ENCODE measurements at regions not wholly inside any gene's neighbourhood (a gene's known extent, or its start where the extent isn't known, plus 50 kb on each side); places are given as distances from the start of the nearest gene placed in this dataset.
"Not testable (repeated sequence)": the region's sequence is repeated elsewhere in the genome, so short reads cannot be mapped to it uniquely, and the experiment has no call there.

DNA sequence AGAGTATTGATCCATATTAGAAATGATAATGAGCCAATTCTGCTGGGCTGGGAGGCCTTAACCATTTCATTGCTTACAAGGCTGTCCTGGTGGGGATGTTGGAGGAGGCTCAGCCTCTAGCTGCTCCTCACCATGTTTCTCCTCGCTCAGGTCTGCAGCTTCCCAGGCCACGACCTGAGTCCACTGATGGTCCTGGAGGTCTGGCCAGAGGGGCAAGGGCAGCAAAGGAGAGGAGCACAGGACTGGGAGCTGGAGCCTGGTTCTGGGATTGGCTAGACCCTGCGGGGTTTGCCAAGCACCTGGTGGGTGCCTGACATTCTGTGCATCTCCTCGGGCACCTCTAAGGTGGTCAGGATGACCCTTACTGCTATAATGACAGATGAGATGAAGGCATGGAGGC, 92.6 kb downstream of the KIF26A start:
- no peaks in the 10 kb centered on the region for H3K27me3 ChIP-seq
- no peaks in the 10 kb centered on the region for H3K4me1 ChIP-seq
- H3K4me3 ChIP-seq (replicated peaks in 1 of 3) = no peak overlapping the region
- TF ChIP-seq POLR2A (IDR thresholded peaks at IDR 0.05) = no peak
- TF ChIP-seq, protein P1, sequence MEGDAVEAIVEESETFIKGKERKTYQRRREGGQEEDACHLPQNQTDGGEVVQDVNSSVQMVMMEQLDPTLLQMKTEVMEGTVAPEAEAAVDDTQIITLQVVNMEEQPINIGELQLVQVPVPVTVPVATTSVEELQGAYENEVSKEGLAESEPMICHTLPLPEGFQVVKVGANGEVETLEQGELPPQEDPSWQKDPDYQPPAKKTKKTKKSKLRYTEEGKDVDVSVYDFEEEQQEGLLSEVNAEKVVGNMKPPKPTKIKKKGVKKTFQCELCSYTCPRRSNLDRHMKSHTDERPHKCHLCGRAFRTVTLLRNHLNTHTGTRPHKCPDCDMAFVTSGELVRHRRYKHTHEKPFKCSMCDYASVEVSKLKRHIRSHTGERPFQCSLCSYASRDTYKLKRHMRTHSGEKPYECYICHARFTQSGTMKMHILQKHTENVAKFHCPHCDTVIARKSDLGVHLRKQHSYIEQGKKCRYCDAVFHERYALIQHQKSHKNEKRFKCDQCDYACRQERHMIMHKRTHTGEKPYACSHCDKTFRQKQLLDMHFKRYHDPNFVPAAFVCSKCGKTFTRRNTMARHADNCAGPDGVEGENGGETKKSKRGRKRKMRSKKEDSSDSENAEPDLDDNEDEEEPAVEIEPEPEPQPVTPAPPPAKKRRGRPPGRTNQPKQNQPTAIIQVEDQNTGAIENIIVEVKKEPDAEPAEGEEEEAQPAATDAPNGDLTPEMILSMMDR (IDR thresholded peaks at IDR 0.05) = no peak
- H3K27ac ChIP-seq = no peak overlapping the region
- no peaks in the 10 kb centered on the region for H3K36me3 ChIP-seq
- intact Hi-C loops (cut with DNase I) = no loop called here
- no peaks in the 10 kb centered on the region for H3K9me3 ChIP-seq
- no peak for DNase-seq
- WGBS, 2 donors = 56 to 90% methylated on average over 3 to 4 of the region's 4 CpGs

DNA sequence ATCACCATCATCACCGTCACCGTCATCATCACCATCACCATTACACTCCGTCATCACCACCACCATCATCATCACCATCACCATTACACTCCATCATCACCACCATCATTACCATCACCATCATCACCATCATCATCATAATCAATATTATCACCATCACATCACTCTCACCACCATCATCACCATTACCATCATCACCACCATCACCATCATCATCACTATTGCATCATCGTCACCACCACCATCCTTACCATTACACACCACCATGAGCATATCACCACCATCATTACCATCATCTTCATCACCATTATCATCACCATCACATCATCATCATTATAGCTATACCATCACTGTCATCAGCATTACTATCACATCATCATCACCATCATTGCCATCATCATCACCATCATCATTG, 93.7 kb downstream of the KIF26A start:
- Histone ChIP-seq H3K27me3 (no peaks in the 10 kb centered on the region), H3K4me1 (no peaks in the 10 kb centered on the region), H3K36me3 (no peaks in the 10 kb centered on the region), H3K9me3 (no peaks in the 10 kb centered on the region), H3K4me3 (replicated peaks in 1 of 3) (no peak overlapping the region), H3K27ac (no peak overlapping the region)
- 71 to 73% methylated on average over 4 of the region's 4 CpGs for WGBS, 2 donors
- no peak for DNase-seq
- TF ChIP-seq POLR2A (IDR thresholded peaks at IDR 0.05) = no peak
- TF ChIP-seq, protein P1 (IDR thresholded peaks at IDR 0.05) = no peak
- intact Hi-C loops (cut with DNase I) = no loop called here

GRCh38 chr14:104234007-104234786, 95.8 kb downstream of the KIF26A start:
- H3K36me3 ChIP-seq; H3K4me3 ChIP-seq (replicated peaks in 1 of 3); intact Hi-C loops (cut with DNase I); H3K9me3 ChIP-seq; DNase-seq; H3K27me3 ChIP-seq; H3K4me1 ChIP-seq; H3K27ac ChIP-seq: not testable (repeated sequence)
- 91 to 100% methylated on average over 2 to 3 of the region's 3 CpGs for WGBS, 2 donors

DNA sequence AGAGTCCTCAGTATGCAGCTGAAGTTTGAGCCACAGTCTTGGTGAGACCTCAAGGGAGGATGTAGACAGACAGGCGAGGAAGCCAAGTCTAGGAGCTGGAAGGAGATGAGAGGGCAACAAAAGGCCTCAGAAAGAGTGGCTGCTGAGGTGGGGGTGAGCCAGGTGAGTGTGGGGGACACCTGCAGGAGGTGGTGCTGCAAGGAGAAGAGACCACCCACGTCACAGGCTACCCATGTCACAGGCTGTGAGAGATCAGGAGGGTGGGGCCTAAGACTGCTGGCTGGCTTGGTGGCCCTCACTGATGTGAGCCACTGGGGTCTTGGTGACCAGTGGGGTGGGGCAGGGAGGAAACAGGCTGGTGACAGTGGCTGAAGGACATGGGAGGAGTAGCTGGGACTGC, 97.3 kb downstream of the KIF26A start:
- no peaks in the 10 kb centered on the region for H3K9me3 ChIP-seq
- no peak overlapping the region for H3K4me3 ChIP-seq (replicated peaks in 1 of 3)
- no peaks in the 10 kb centered on the region for H3K27me3 ChIP-seq
- H3K36me3 ChIP-seq = no peaks in the 10 kb centered on the region
- no peak overlapping the region for H3K27ac ChIP-seq
- intact Hi-C loops (cut with DNase I) = no loop called here
- no peak for DNase-seq
- TF ChIP-seq POLR2A (IDR thresholded peaks at IDR 0.05) = no peak
- TF ChIP-seq, protein P1 (IDR thresholded peaks at IDR 0.05) = no peak
- H3K4me1 ChIP-seq = no peaks in the 10 kb centered on the region
- WGBS, 2 donors = 64 to 69% methylated on average over 2 of the region's 2 CpGs

- no peaks in the 10 kb centered on the region for H3K36me3 ChIP-seq
- DNase-seq = no peak
- intact Hi-C loops (cut with DNase I) = no loop called here
- no peaks in the 10 kb centered on the region for H3K4me1 ChIP-seq
- WGBS, 2 donors = 83 to 90% methylated on average over 23 to 24 of the region's 24 CpGs
- no peak for TF ChIP-seq POLR2A (IDR thresholded peaks at IDR 0.05)
- TF ChIP-seq, protein P1 (IDR thresholded peaks at IDR 0.05) = no peak
- no peak overlapping the region for H3K27ac ChIP-seq
- no peaks in the 10 kb centered on the region for H3K27me3 ChIP-seq
- H3K4me3 ChIP-seq (replicated peaks in 1 of 3) = no peak overlapping the region
- no peaks in the 10 kb centered on the region for H3K9me3 ChIP-seq
Observed at GRCh38 chr14:104237651-104238423, 99.5 kb downstream of the KIF26A start.
